ENCODE measurements at regions not wholly inside any gene's neighbourhood (a gene's known extent, or its start where the extent isn't known, plus 50 kb on each side); places are given as distances from the start of the nearest gene placed in this dataset.

- POLR2A ChIA-PET = no interaction called here
- no peak for DNase-seq (ENCODE audit: low read depth)
- Histone ChIP-seq H3K27me3 (ENCODE audit: control insufficient read depth, insufficient read depth, low read length) (no peaks in the 10 kb centered on the region), H3K4me3 (ENCODE audit: low read depth, low read length) (no peak overlapping the region), H3K36me3 (ENCODE audit: control insufficient read depth, insufficient read depth, low read length) (no peaks in the 10 kb centered on the region)
- TF ChIP-seq CTCF (IDR thresholded peaks at IDR 0.05; ENCODE audit: insufficient read depth, low read depth, low read length) = no peak
- CTCF ChIA-PET = no interaction called here
Observed at GRCh38 chr4:60117726-60118323, 1082.3 kb upstream of the ADGRL3 start.

GRCh38 chr4:60122820-60123219, 1077.3 kb upstream of the ADGRL3 start:
- Histone ChIP-seq H3K27me3 (ENCODE audit: control insufficient read depth, insufficient read depth, low read length) (no peaks in the 10 kb centered on the region), H3K4me3 (ENCODE audit: low read depth, low read length) (no peak overlapping the region), H3K36me3 (ENCODE audit: control insufficient read depth, insufficient read depth, low read length) (no peaks in the 10 kb centered on the region)
- DNase-seq (ENCODE audit: low read depth) = no peak
- TF ChIP-seq CTCF (IDR thresholded peaks at IDR 0.05; ENCODE audit: insufficient read depth, low read depth, low read length) = no peak
- POLR2A ChIA-PET = no interaction called here
- CTCF ChIA-PET = no interaction called here

- CTCF ChIA-PET = no interaction called here
- POLR2A ChIA-PET = no interaction called here
- TF ChIP-seq CTCF (IDR thresholded peaks at IDR 0.05; ENCODE audit: insufficient read depth, low read depth, low read length) = no peak
- DNase-seq (ENCODE audit: low read depth) = no peak
- Histone ChIP-seq H3K4me3 (ENCODE audit: low read depth, low read length) (no peak overlapping the region), H3K36me3 (ENCODE audit: control insufficient read depth, insufficient read depth, low read length) (no peaks in the 10 kb centered on the region), H3K27me3 (ENCODE audit: control insufficient read depth, insufficient read depth, low read length) (no peaks in the 10 kb centered on the region)
Observed at GRCh38 chr4:60128888-60129287, 1071.2 kb upstream of the ADGRL3 start.

GRCh38 chr4:60129740-60130139, 1070.4 kb upstream of the ADGRL3 start:
- no peak for DNase-seq (ENCODE audit: low read depth)
- Histone ChIP-seq H3K4me3 (ENCODE audit: low read depth, low read length) (no peak overlapping the region), H3K27me3 (ENCODE audit: control insufficient read depth, insufficient read depth, low read length) (no peaks in the 10 kb centered on the region), H3K36me3 (ENCODE audit: control insufficient read depth, insufficient read depth, low read length) (no peaks in the 10 kb centered on the region)
- ChIA-PET POLR2A (no interaction called here), CTCF (no interaction called here)
- TF ChIP-seq CTCF (IDR thresholded peaks at IDR 0.05; ENCODE audit: insufficient read depth, low read depth, low read length) = no peak

GRCh38 chr4:60133375-60133774, 1066.8 kb upstream of the ADGRL3 start:
- Histone ChIP-seq H3K4me3 (ENCODE audit: low read depth, low read length) (no peak overlapping the region), H3K27me3 (ENCODE audit: control insufficient read depth, insufficient read depth, low read length) (no peaks in the 10 kb centered on the region), H3K36me3 (ENCODE audit: control insufficient read depth, insufficient read depth, low read length) (no peaks in the 10 kb centered on the region)
- CTCF ChIA-PET = no interaction called here
- no peak for DNase-seq (ENCODE audit: low read depth)
- POLR2A ChIA-PET = no interaction called here
- no peak for TF ChIP-seq CTCF (IDR thresholded peaks at IDR 0.05; ENCODE audit: insufficient read depth, low read depth, low read length)
